ENCODE measurements at regions not wholly inside any gene's neighbourhood (a gene's known extent, or its start where the extent isn't known, plus 50 kb on each side); places are given as distances from the start of the nearest gene placed in this dataset.

DNA sequence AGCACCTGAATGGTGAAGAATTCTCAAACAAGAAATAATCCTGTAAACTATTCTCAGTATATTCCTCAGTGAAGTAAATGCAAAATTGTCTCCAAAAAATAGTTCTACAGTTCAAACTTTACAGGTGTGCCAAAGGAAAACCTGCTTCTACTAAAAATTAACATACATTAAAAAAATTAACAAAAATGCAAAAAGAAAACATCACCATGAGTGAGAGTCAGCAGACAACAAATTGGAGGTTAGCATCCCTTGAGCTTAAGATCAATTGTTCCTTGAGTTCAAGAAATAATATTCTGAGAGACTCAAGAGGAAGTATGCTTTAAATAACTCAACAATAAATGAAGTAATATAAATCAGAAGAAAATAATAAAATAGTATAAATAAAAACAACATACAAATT lies 278.4 kb upstream of the MME start:
- Histone ChIP-seq H3K36me3 (no peaks in the 10 kb centered on the region), H3K4me1 (no peaks in the 10 kb centered on the region)
- TF ChIP-seq POLR2A (IDR thresholded peaks at IDR 0.05) (no peak), EP300 (IDR thresholded peaks at IDR 0.05) (no peak), POLR2AphosphoS5 (IDR thresholded peaks at IDR 0.05) (no peak)
- TF ChIP-seq, protein P1, sequence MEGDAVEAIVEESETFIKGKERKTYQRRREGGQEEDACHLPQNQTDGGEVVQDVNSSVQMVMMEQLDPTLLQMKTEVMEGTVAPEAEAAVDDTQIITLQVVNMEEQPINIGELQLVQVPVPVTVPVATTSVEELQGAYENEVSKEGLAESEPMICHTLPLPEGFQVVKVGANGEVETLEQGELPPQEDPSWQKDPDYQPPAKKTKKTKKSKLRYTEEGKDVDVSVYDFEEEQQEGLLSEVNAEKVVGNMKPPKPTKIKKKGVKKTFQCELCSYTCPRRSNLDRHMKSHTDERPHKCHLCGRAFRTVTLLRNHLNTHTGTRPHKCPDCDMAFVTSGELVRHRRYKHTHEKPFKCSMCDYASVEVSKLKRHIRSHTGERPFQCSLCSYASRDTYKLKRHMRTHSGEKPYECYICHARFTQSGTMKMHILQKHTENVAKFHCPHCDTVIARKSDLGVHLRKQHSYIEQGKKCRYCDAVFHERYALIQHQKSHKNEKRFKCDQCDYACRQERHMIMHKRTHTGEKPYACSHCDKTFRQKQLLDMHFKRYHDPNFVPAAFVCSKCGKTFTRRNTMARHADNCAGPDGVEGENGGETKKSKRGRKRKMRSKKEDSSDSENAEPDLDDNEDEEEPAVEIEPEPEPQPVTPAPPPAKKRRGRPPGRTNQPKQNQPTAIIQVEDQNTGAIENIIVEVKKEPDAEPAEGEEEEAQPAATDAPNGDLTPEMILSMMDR (IDR thresholded peaks at IDR 0.05): no peak

DNA sequence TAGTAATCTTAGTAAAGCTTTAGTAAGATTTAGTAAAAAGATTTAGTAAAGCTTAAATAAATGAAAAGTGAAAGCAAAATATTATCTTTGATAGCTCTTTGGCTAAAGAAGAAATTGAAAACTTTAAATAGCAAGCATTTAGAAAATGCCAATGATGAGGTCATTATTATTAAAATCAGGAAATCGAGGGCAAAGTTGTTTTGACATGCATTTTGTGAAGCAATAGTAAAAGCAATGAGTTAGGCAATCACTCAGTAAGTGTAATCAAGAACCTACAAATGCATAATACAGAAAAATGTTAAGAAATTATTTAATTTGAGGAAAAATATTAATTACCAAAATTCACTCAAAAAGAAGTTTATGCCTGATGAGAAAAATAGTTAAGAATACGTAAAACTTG lies 280.3 kb upstream of the MME start:
- no peak for TF ChIP-seq EP300 (IDR thresholded peaks at IDR 0.05)
- no peak for TF ChIP-seq POLR2A (IDR thresholded peaks at IDR 0.05)
- no peak for TF ChIP-seq POLR2AphosphoS5 (IDR thresholded peaks at IDR 0.05)
- TF ChIP-seq, protein P1 (IDR thresholded peaks at IDR 0.05): no peak
- no peak overlapping the region for H3K4me3 ChIP-seq
- no peaks in the 10 kb centered on the region for H3K27me3 ChIP-seq
- no peak overlapping the region for H3K27ac ChIP-seq
- intact Hi-C loops (cut with DNase I; ENCODE audit: low total_unique reads): no loop called here
- no peak for DNase-seq
- H3K36me3 ChIP-seq: no peaks in the 10 kb centered on the region
- peaks cover 0 to under 1% (median 0%) of the 10 kb centered on the region in 4 donors for H3K4me1 ChIP-seq
- peaks cover 0 to 17% (median 6%) of the 10 kb centered on the region in 4 donors for H3K9me3 ChIP-seq
- WGBS, 5 donors: 54 to 68% (median 64%) methylated on average over 2 of the region's 2 CpGs

More for the DNA sequence above, 278.4 kb upstream of the MME start:
- no peaks in the 10 kb centered on the region for H3K27me3 ChIP-seq
- intact Hi-C loops (cut with DNase I; ENCODE audit: low total_unique reads): no loop called here
- H3K27ac ChIP-seq: no peak overlapping the region
- no peak overlapping the region for H3K4me3 ChIP-seq
- H3K9me3 ChIP-seq: peaks cover 0 to 17% (median 8%) of the 10 kb centered on the region in 4 donors
- DNase-seq: no peak

DNA sequence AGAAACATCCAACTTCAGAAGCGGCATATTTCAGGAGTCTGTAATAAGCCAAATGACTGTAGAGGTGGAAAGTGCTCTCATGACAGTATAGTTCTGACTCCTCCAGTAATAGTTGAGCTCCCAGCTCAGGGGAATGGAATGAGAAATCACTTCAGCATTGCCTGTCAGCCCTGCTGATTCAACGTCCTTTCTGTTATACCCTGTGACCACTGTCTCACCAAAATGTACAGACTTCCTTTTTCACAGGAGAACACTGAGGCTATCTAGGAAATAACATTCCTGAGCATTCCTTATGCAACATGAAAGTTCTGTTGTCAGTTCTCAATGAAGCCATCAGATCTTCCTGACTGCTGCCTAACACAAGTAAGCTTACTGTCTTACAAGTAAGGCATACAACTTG lies 284.5 kb upstream of the MME start:
- Histone ChIP-seq H3K27me3 (no peaks in the 10 kb centered on the region), H3K36me3 (no peaks in the 10 kb centered on the region), H3K4me1 (peaks cover 0 to 3% (median 0%) of the 10 kb centered on the region in 4 donors), H3K9me3 (no peaks in the 10 kb centered on the region), H3K4me3 (no peak overlapping the region), H3K27ac (peak overlapping the region in 1 of 5 donors; percentile 40)
- DNase-seq: peak in 1 of 2 donors; percentile 3
- intact Hi-C loops (cut with DNase I; ENCODE audit: low total_unique reads): no loop called here
- TF ChIP-seq POLR2AphosphoS5 (IDR thresholded peaks at IDR 0.05) (no peak), POLR2A (IDR thresholded peaks at IDR 0.05) (no peak), EP300 (IDR thresholded peaks at IDR 0.05) (no peak)
- TF ChIP-seq, protein P1 (IDR thresholded peaks at IDR 0.05): no peak
- 64 to 82% (median 66%) methylated on average over 2 of the region's 2 CpGs for WGBS, 5 donors

DNA sequence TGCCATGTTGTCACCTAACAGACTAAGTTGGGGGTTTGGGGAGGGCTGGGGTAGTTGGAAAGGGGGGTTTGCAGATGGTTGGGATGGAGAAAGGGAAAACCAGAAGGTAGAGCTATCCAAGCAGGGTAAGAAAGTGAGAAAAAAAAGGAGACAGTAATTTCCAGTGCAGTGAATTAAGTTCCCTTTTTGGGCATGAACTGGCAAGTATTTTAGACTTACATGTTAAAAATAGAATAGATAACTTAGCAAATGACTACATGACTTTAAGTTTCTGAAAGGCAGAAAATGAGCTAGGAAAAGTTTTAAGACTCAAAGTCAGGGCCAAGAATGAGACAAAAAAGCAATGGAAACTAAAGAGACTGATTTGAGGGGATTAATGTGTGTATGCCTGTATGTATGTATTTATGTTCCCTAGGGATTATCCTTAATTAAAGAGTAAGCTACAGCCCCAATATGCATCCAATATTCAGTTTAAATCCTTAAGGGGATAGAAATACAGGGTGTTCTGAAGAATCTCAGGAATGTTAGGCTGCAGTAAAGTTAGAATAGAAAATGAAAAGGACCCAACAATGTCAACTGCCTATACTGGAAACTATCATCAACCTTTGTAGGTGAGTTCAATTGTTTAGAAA lies 285.2 kb upstream of the MME start:
- intact Hi-C loops (cut with DNase I; ENCODE audit: low total_unique reads): no loop called here
- Histone ChIP-seq H3K36me3 (no peaks in the 10 kb centered on the region), H3K27me3 (no peaks in the 10 kb centered on the region), H3K4me1 (peaks cover 0 to 3% (median 0%) of the 10 kb centered on the region in 4 donors), H3K9me3 (no peaks in the 10 kb centered on the region), H3K4me3 (no peak overlapping the region), H3K27ac (peak overlapping the region in 1 of 5 donors; percentile 40)
- no peak for DNase-seq
- TF ChIP-seq, protein P1 (IDR thresholded peaks at IDR 0.05): no peak

Measured in stomach (tissue), 8 donors.